ENCODE measurements at regions not wholly inside any gene's neighbourhood (a gene's known extent, or its start where the extent isn't known, plus 50 kb on each side); places are given as distances from the start of the nearest gene placed in this dataset.

GRCh38 chr2:116911540-116911939 lies 903.0 kb upstream of the DDX18 start (continued):
- TF ChIP-seq NRF1 (IDR thresholded peaks at IDR 0.05; ENCODE audit: low read depth, low read length) (no peak), SIN3A (conservative IDR thresholded peaks at IDR 0.05 in 1 of 2, IDR thresholded peaks at IDR 0.05 in 1 of 2; ENCODE audit: low read depth in 1 of 2, low read length in 2 of 2) (no peak)
